HTR-8/SVneo (cell line): ENCODE measurements at regions not wholly inside any gene's neighbourhood (a gene's known extent, or its start where the extent isn't known, plus 50 kb on each side); places are given as distances from the start of the nearest gene placed in this dataset.
A peak's percentile ranks its signal among the peaks of the same experiment; 100 is the strongest.

Experiments used
- DNase-seq: peaks from one replicate; pipeline ENCODE4 v3.0.0; 2011; ENCODE audit warnings: low spot score, mixed read lengths; ENCODE audit not compliant: insufficient read length
- FAIRE-seq: peaks from 2 replicates; lab custom pipeline; 2011; peaks lifted over from hg19 to GRCh38; lab: Jason Lieb, UNC

GRCh38 chr11:104619751-104620150, 278.5 kb downstream of the CASP12 start:
- FAIRE-seq = no peak
- no peak for DNase-seq

- FAIRE-seq (no peak), DNase-seq (no peak)
Measured at GRCh38 chr11:104618954-104619353, 279.3 kb downstream of the CASP12 start.

DNA sequence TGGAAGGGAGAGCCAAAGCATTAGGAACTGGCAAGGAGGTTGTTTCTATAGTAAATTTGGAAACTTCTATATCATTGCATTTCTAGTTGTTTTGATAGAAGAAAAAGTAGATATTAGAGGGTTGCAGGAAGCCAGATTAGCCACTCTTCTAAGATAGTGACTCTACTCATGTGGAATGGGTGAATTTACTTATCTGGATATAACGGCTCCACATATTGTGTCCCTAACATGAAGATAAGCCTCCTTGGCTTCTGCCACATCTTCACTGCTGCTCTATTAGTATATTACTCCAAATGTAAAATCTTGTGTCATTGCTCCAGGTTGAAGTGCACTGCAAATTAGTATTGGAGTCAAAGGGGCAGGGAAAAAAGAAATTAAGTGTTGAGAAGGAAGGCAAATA, 283.3 kb downstream of the CASP12 start:
- DNase-seq = no peak
- FAIRE-seq = no peak

DNA sequence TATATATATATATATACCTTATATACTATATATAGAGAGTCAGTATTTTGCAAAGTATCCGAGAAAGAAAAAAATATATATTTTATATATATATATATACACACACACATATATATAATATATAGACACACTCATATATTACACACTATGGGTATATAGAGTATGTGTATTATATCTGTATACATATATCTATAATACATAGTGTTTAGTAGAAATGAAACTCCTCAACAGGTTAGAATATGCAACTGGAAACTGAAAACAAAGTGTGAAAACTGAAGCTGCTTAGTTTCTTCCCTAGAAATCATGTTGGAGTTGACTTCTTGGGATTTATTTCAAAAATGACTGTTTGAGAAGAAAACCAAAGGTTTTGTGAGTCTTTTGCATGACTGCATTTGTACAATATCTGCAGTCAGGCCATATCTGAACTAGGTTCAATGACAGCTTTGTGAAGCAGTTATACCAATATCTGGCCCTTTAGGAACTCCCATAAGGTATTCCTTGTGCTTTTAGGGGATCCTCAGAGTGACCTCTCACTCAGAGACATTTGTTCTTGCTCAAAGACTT, 284.1 kb downstream of the CASP12 start:
- FAIRE-seq (no peak), DNase-seq (no peak)

DNA sequence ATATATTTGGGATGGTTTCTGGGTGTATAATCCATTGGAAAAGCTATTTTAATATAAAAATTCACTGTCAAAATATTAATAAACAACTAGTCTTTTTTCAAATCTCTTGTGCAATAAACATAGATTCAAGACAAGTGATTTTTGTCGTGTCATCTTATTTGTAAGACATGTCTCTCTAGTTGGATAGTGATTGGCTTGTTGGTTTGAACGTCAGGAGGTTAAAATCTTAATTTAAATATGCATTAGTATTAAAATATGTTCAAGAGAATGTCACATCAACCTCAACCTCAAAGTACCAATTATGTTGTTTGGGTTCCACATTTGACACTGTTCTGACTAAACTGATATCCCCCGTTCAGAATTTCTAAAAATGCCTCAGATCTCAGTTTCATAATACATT, 287.6 kb downstream of the CASP12 start:
- no peak for DNase-seq
- no peak for FAIRE-seq

DNA sequence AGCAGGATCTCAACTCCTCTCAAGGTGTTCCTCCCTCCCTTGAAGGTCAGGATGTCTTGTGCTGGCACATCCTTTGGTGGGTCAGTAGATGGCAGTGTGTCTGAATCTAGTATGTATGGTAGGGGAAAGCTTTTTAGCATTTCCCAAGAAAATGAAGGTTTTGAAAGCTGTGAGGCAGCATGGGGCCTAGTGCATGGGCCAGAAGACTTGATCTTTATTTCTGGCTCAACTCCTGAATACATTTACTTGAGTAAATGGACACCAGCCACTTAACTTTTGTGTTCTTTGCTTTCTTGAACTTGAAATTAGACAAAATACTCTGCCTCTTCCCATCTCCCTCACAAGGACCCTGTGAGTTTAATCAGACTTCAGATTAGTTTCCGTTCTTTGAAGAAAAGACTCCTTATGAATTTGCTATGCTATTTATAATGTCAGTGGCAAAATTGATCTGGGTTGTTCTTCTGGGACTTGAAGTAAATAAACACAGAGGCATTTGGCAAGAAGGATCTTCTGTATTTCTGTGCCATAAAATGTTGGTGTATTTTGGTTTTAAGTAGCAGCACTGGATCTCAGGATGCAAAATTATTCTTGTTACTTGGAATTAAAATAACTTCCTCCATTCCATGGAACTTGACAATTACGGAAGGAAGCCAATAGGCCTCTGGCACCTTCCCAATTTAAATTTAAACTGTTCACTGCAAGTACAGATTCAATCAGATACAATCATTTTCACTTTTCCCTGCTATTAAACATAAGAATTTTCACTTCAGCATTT, 288.8 kb downstream of the CASP12 start:
- FAIRE-seq (peak; percentile 96), DNase-seq (peak; percentile 53)

GRCh38 chr11:104602643-104603042, 295.6 kb downstream of the CASP12 start:
- no peak for DNase-seq
- FAIRE-seq = no peak

DNA sequence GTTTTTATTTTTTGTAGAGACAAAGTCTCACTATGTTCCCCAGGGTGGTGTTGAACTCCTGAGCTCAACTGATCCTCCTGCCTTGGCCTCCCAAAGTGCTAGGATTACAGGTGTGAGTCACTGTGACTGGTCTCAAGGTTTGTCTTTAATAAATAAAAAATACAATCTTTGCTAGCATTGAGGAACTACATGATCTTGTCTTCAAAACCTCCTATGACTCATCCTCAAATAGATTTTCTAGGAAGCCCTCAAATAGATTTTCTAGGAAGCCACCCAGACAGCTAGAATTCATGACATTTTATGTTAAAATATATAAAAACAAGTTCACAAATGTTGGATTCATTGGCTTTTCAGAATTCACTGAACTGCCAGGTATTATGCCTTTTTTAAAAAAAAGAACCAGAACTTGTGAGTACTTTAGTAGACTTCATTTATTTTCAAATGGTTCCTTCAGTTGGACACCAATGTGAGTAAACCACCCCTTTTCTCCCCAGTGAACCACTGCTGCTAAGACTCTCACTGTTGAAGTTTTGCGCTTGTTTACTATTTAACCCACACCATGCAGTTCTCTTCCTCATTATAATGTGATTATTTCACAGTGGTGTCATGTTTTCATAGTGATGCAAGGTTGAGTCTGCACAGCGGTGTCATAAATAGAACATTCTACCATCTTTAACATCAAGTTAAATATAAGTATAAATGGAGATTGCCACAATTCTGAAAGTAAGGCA, 303.9 kb downstream of the CASP12 start:
- DNase-seq (no peak), FAIRE-seq (no peak)

DNA sequence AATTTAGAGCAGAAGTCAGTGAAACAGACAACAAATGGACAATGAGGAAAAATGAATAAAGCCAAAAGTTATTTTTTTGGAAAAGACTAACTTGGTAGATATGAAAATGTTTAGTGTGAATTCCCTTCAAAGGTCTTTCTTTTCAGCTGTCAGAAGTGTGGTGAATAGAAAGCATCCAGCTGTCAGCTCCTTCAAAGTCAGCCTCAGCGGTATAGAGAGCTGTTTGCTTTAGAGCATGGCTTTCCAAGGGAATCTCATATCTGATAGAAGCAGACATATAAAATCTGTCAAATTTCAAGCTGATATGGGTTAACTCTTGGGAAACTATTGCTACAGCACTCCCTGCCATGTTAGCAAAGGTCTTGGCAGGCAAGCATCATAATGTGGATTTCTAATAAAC, 309.3 kb downstream of the CASP12 start:
- FAIRE-seq (no peak), DNase-seq (no peak)

DNA sequence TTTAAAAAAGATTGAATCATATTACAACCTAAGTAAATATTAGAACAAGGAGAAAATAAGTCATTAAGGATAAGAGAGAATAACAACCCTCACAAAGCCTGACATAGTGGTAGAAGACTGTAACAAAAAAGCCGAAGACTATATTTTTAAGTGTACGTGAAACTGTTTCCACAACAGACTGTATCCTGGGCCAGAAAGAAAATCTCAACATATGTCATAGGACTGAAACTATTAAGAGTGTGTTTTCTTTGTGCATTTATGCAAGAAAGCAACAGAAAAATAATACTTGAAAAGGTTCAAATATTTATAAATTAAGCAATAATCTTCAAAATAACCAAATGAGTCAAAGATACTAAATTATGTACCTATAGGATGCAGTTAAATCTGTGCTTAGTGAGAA, 309.8 kb downstream of the CASP12 start:
- DNase-seq = no peak
- FAIRE-seq = no peak

- no peak for DNase-seq
- FAIRE-seq = no peak
Measured at GRCh38 chr11:104584823-104585222, 313.4 kb downstream of the CASP12 start.

GRCh38 chr11:104583857-104584256, 314.4 kb downstream of the CASP12 start:
- DNase-seq = no peak
- no peak for FAIRE-seq

DNA sequence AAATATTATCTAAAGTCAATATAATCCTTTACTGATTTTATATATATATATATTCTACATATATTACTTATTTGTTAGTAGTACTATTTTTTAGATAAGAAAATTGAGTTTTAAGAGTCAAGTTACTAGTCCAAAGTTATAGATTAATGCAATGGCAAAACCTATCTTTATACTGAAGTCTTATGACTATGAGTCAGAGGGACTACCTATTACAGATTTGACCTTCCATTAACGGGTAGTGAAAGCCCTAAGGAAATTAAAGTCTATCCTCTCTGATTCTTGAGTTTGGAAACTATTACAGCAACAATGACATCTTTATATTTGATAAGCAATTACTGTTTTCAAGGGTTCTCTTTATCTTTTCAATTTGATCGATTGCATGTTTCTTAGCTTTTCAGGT, 315.8 kb downstream of the CASP12 start:
- DNase-seq = no peak
- FAIRE-seq = no peak

DNA sequence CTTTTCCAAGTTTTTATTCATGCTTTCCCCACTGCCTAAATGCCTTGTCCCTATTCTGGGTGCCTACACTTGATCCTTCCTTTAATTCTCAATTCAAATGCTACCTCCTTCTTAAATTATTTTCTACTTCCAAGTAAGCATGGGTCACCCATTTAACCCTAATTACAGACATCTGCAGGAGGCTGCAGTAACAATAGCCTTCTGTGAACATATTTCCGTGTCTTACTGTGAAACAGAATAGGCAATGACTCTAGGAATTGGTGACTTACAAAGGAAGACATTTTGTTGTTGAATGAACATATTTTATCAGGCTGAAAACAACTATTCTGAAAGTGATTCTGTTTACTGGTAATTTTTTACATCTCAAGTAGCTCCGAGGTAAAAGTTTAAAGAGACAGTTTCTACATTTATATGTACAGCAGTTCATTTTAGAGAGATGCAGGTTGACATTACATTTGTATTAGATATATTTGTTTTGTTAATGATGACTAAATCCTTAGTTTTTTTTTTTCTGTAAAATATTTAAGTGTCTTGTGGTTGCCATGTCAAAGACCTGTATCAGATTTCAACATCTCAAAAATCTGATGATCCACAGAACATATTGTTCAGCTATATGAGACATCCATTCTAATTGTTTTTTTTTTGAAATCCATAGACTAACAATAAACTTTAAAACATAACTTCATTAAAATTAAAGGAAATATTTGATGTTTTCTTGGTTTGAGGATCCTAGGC, 316.8 kb downstream of the CASP12 start:
- FAIRE-seq (no peak), DNase-seq (no peak)

DNA sequence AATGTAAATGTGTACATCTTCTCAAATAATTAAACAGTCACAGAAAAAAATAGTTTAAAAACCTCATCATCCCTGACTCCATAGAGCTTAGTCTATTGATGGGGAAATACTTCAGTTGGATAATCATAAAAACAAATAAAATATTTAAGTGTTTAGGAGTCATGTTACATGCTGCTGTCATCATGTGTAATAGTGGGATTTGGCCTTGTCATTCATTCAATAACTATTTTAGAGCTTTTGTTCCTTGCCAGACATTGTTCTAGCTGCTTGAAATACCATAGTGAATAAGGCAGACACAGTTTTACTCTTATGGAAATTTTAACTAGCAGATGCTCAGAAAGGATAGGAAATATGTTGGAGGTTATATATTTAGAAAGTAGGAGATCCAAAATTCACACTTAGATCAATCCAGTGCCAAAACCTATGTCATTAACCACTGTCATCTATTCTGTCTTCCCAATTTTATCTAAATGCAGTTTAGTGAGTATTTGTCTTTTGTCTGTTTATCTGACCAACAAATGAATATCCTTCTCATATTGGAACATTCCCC, 324.7 kb downstream of the CASP12 start:
- DNase-seq = peak; percentile 15
- FAIRE-seq = no peak

GRCh38 chr11:104572279-104572678, 326.0 kb downstream of the CASP12 start:
- DNase-seq (no peak), FAIRE-seq (no peak)

- peak; percentile 19 for DNase-seq
- no peak for FAIRE-seq
Measured at GRCh38 chr11:104570078-104570701, 328.1 kb downstream of the CASP12 start.

DNA sequence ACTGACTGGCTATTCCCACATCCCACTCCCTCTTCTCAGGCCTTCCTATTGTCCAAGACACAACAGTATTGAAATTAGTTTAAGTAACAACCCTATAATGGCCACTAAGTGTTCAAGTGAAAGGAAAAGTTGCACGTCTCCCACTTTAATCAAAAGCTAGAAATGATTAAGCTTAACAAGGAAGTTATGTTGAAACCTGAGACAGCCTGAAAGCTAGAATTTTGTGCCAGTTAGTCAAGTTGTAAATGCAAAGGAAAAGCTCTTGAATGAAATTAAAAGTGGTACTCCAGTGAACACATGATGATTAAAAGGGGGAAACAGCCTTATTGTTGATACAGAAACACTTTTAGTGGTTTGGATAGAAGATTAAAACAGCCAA, 332.7 kb downstream of the CASP12 start:
- no peak for FAIRE-seq
- DNase-seq = no peak

GRCh38 chr11:104564921-104565582, 333.2 kb downstream of the CASP12 start:
- DNase-seq (no peak), FAIRE-seq (no peak)
